Astrocyte (in vitro differentiated cells and primary cell): ENCODE measurements at regions not wholly inside any gene's neighbourhood (a gene's known extent, or its start where the extent isn't known, plus 50 kb on each side); places are given as distances from the start of the nearest gene placed in this dataset.

Experiments used
- DNase-seq: peaks from one replicate; pipeline ENCODE4 v3.0.0-alpha.2; 2010; ENCODE audit warnings: low read depth
- FAIRE-seq: peaks from 2 replicates; lab custom pipeline; 2011; peaks lifted over from hg19 to GRCh38; lab: Jason Lieb, UNC
- H2AFZ ChIP-seq: 2 replicates; pipeline ENCODE4 v1.6.0; 2012; ENCODE audit warnings: low read depth, low read length, inconsistent platforms
- H3K27ac ChIP-seq: 2 replicates; pipeline ENCODE4 v1.5.1; 2011; ENCODE audit warnings: low read depth, low read length, inconsistent platforms
- H3K27me3 ChIP-seq: 2 replicates; pipeline ENCODE4 v1.6.0; 2011; ENCODE audit warnings: low read length, inconsistent platforms; ENCODE audit not compliant: insufficient read depth
- H3K36me3 ChIP-seq: 2 replicates; pipeline ENCODE4 v1.5.1; 2011; ENCODE audit warnings: low read length, inconsistent platforms; ENCODE audit not compliant: insufficient read depth
- H3K4me1 ChIP-seq: 2 replicates; pipeline ENCODE4 v1.5.1; 2011; ENCODE audit warnings: low read length, inconsistent platforms; ENCODE audit not compliant: insufficient read depth
- H3K4me2 ChIP-seq: 2 replicates; pipeline ENCODE4 v1.6.0; 2012; ENCODE audit warnings: low read length, inconsistent platforms
- H3K4me3 ChIP-seq: 2 replicates; pipeline ENCODE4 v1.5.1; 2011; ENCODE audit warnings: low read depth, mild to moderate bottlenecking, low read length, inconsistent platforms; ENCODE audit not compliant: insufficient read depth
- H3K79me2 ChIP-seq: 2 replicates; pipeline ENCODE4 v1.6.0; 2012; ENCODE audit warnings: mild to moderate bottlenecking, low read length, inconsistent platforms; ENCODE audit not compliant: insufficient read depth
- H3K9ac ChIP-seq: 2 replicates; pipeline ENCODE4 v1.6.0; 2012; ENCODE audit warnings: mild to moderate bottlenecking, low read length, inconsistent platforms
- H3K9me3 ChIP-seq: 2 replicates; pipeline ENCODE4 v1.5.1; 2012; ENCODE audit warnings: low read depth, mild to moderate bottlenecking, low read length, inconsistent platforms; ENCODE audit not compliant: insufficient read depth
- H4K20me1 ChIP-seq: 2 replicates; pipeline ENCODE4 v1.6.0; 2012; ENCODE audit warnings: low read length, inconsistent platforms; ENCODE audit not compliant: insufficient read depth
- H3K27ac Mint-ChIP-seq: one replicate; pipeline ENCODE4 v1.8.0; 2021; ENCODE audit warnings: mild to moderate bottlenecking, mixed read lengths; ENCODE audit not compliant: unreplicated experiment
- H3K27me3 Mint-ChIP-seq: one replicate; pipeline ENCODE4 v1.8.0; 2021; ENCODE audit warnings: low read depth, mixed read lengths; ENCODE audit not compliant: unreplicated experiment
- H3K36me3 Mint-ChIP-seq: one replicate; pipeline ENCODE4 v1.8.0; 2021; ENCODE audit warnings: low read depth, mixed read lengths; ENCODE audit not compliant: unreplicated experiment
- H3K4me1 Mint-ChIP-seq: one replicate; pipeline ENCODE4 v1.8.0; 2021; ENCODE audit warnings: low read depth, mixed read lengths; ENCODE audit not compliant: unreplicated experiment
- H3K4me3 Mint-ChIP-seq: one replicate; pipeline ENCODE4 v1.8.0; 2021; ENCODE audit warnings: mild to moderate bottlenecking, moderate library complexity, mixed read lengths; ENCODE audit not compliant: unreplicated experiment
- H3K9me3 Mint-ChIP-seq: one replicate; pipeline ENCODE4 v1.8.0; 2021; ENCODE audit warnings: mild to moderate bottlenecking, mixed read lengths; ENCODE audit not compliant: unreplicated experiment
- CTCF ChIP-seq: IDR thresholded peaks from 2 replicates; pipeline ENCODE4 v1.5.1; 2011; ENCODE audit warnings: low read depth, mild to moderate bottlenecking, inconsistent platforms, low read length, moderate library complexity; ENCODE audit not compliant: insufficient read depth
- EZH2 ChIP-seq: IDR thresholded peaks from 2 replicates; pipeline ENCODE4 v1.6.1; 2012; ENCODE audit warnings: mild to moderate bottlenecking, low read length, inconsistent platforms; ENCODE audit not compliant: insufficient read depth

DNA sequence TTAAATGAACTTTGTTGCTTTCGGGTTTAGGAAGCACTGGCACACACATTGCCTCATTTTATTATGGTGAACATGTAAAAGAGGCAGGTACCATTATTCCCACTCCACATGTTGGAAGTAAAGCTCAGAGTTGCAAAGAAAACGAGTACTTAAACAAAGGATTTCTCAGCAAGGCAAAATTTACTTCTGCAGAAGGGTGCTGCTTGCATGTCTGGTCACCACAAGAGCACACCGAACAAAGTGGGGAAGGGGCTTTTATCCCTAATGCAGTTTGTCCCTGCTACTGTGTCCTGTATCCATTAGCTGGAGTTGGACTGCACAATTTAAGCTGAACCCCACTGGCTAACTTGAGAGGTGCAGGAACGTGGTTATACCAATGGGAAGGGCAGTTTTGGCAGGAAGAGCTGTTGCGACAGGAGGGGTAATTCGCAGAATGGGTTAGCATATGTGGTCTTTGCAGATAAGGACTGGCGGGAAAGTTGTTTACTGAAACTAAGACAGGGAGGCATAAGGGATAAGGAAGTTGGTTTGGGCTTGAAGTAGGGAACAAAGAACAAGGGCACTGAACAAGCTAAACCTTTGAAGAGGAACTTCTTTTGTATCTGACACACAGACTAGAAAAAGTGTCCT lies 545.5 kb downstream of the UQCRFS1 start:
- no peak overlapping the region for H3K4me2 ChIP-seq
- Mint-ChIP-seq H3K27me3 (no peaks in the 10 kb centered on the region), H3K4me1 (no peaks in the 10 kb centered on the region), H3K9me3 (peaks cover 14% of the 10 kb centered on the region), H3K36me3 (no peaks in the 10 kb centered on the region), H3K4me3 (no peak overlapping the region), H3K27ac (no peak overlapping the region)
- H3K4me3 ChIP-seq = no peak overlapping the region
- no peak for FAIRE-seq
- no peaks in the 10 kb centered on the region for H3K4me1 ChIP-seq
- no peak overlapping the region for H3K27ac ChIP-seq
- TF ChIP-seq CTCF = no peak
- no peak for TF ChIP-seq EZH2
- no peaks in the 10 kb centered on the region for H3K27me3 ChIP-seq
- H3K36me3 ChIP-seq = no peaks in the 10 kb centered on the region
- DNase-seq = no peak
- H2AFZ ChIP-seq = no peak overlapping the region
- peaks cover 9% of the 10 kb centered on the region for H3K9me3 ChIP-seq
- no peak overlapping the region for H3K9ac ChIP-seq
- no peaks in the 10 kb centered on the region for H3K79me2 ChIP-seq
- H4K20me1 ChIP-seq = no peaks in the 10 kb centered on the region

DNA sequence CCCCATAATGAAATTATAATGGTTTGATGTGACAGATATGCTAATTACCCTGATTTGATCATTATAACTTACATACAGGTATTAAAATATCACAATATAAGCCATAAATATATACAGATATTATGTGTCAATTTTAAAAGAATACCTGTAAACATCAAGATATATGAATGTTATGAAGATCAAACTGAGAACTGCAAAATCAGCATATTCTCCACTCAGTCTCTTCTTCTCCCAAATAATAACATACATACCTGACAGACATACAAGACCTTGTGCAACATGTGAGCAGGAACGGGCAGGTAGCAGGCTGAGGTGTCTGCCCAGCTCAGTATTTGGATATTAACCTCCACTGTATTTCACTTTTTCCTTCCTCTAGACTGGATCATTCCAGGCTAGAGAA lies 547.2 kb downstream of the UQCRFS1 start:
- FAIRE-seq (no peak), DNase-seq (no peak)
- TF ChIP-seq CTCF (no peak), EZH2 (no peak)
- Histone ChIP-seq H3K27ac (no peak overlapping the region), H3K27me3 (no peaks in the 10 kb centered on the region), H3K79me2 (no peaks in the 10 kb centered on the region), H3K9me3 (peaks cover 9% of the 10 kb centered on the region), H3K9ac (no peak overlapping the region), H3K4me1 (no peaks in the 10 kb centered on the region), H3K36me3 (no peaks in the 10 kb centered on the region), H2AFZ (no peak overlapping the region), H4K20me1 (no peaks in the 10 kb centered on the region), H3K4me3 (no peak overlapping the region), H3K4me2 (no peak overlapping the region)
- no peaks in the 10 kb centered on the region for H3K36me3 Mint-ChIP-seq
- no peaks in the 10 kb centered on the region for H3K4me1 Mint-ChIP-seq
- no peaks in the 10 kb centered on the region for H3K27me3 Mint-ChIP-seq
- no peak overlapping the region for H3K27ac Mint-ChIP-seq
- H3K4me3 Mint-ChIP-seq = no peak overlapping the region
- peaks cover 14% of the 10 kb centered on the region for H3K9me3 Mint-ChIP-seq

DNA sequence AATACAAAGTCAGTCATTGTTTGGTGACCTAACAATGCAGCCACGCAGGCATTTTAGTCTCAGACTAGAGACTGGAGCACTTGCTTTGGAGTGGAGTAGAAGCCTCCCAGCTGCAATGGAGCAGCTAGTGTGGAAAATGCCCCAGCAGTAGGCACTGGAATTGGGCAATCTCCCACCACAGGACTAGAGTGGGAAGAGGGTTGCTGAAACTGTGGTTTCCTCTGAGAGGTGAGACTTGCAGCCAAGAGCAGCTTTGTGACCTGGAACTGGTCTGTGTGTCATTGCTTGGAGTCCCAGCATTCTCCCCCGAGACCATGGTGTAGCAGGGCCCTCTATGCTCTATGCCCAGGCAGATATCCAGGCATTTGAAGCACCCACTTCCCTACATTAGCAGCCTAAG lies 556.3 kb downstream of the UQCRFS1 start:
- H3K36me3 Mint-ChIP-seq = no peaks in the 10 kb centered on the region
- H3K4me3 Mint-ChIP-seq = no peak overlapping the region
- no peaks in the 10 kb centered on the region for H3K27me3 ChIP-seq
- no peaks in the 10 kb centered on the region for H4K20me1 ChIP-seq
- no peak for FAIRE-seq
- H3K27ac Mint-ChIP-seq = no peak overlapping the region
- H2AFZ ChIP-seq = no peak overlapping the region
- H3K4me1 ChIP-seq = no peaks in the 10 kb centered on the region
- H3K9me3 ChIP-seq = peaks cover 13% of the 10 kb centered on the region
- H3K79me2 ChIP-seq = no peaks in the 10 kb centered on the region
- no peak overlapping the region for H3K4me2 ChIP-seq
- no peak overlapping the region for H3K4me3 ChIP-seq
- H3K9ac ChIP-seq = no peak overlapping the region
- peaks cover 3% of the 10 kb centered on the region for H3K27me3 Mint-ChIP-seq
- peaks cover 3% of the 10 kb centered on the region for H3K4me1 Mint-ChIP-seq
- no peaks in the 10 kb centered on the region for H3K36me3 ChIP-seq
- H3K9me3 Mint-ChIP-seq = peaks cover 9% of the 10 kb centered on the region
- H3K27ac ChIP-seq = no peak overlapping the region
- DNase-seq = no peak
- TF ChIP-seq CTCF = no peak
